ENCODE measurements at regions not wholly inside any gene's neighbourhood (a gene's known extent, or its start where the extent isn't known, plus 50 kb on each side); places are given as distances from the start of the nearest gene placed in this dataset.

DNA sequence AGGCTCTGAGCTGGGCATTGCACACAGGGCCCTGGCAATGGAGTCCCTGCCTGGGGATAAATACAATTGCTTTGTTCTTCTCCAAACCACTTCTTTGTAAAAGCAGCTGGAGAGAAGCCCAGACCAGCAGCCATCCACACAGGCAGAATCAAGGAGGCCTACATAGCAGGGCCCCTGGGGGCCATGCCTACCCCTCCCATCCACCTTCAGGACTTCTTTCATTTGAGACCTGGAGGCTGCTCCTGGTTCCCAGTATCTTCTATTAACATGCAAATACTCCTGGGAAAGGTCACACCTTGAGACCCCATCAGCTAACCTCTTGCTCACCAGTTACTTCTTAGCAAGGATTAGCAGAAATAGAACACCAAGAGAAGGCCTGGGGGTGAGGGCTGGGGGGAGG, 511.1 kb downstream of the SOX6 start:
- no peak for TF ChIP-seq EZH2phosphoT487 (IDR thresholded peaks at IDR 0.05; ENCODE audit: low read depth)
- TF ChIP-seq, protein P1, sequence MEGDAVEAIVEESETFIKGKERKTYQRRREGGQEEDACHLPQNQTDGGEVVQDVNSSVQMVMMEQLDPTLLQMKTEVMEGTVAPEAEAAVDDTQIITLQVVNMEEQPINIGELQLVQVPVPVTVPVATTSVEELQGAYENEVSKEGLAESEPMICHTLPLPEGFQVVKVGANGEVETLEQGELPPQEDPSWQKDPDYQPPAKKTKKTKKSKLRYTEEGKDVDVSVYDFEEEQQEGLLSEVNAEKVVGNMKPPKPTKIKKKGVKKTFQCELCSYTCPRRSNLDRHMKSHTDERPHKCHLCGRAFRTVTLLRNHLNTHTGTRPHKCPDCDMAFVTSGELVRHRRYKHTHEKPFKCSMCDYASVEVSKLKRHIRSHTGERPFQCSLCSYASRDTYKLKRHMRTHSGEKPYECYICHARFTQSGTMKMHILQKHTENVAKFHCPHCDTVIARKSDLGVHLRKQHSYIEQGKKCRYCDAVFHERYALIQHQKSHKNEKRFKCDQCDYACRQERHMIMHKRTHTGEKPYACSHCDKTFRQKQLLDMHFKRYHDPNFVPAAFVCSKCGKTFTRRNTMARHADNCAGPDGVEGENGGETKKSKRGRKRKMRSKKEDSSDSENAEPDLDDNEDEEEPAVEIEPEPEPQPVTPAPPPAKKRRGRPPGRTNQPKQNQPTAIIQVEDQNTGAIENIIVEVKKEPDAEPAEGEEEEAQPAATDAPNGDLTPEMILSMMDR (IDR thresholded peaks at IDR 0.05; ENCODE audit: low read depth, low read length): no peak
